ENCODE measurements at regions not wholly inside any gene's neighbourhood (a gene's known extent, or its start where the extent isn't known, plus 50 kb on each side); places are given as distances from the start of the nearest gene placed in this dataset.
"Not testable (repeated sequence)": the region's sequence is repeated elsewhere in the genome, so short reads cannot be mapped to it uniquely, and the experiment has no call there.

DNA sequence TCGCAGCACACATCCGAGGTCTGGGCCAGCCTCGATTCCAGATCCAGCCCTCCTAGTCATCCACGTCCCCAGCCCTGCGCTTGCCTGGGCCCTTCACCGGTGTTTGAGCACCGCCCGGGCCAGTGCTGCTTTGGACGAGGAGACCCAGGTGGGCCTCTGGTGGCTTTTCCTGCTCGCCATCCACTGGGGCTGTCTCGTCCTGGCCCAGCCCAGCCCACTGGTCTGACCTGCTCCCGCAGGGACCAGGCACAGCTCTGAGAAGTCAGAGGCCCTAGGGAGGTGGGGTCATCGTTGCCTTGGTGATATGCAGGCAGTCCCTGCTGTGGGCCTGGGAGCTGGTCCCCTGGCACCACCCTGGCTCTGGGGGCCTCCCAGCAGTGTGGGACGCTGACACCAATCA, 200.8 kb downstream of the USP22 start:
- not testable (repeated sequence) for TF ChIP-seq EZH2phosphoT487 (IDR thresholded peaks at IDR 0.05; ENCODE audit: insufficient read depth, low read depth); EZH2 (IDR thresholded peaks at IDR 0.05; ENCODE audit: insufficient read depth, poor library complexity, severe bottlenecking)

Data from GM23248 (cell line).